ENCODE measurements at regions not wholly inside any gene's neighbourhood (a gene's known extent, or its start where the extent isn't known, plus 50 kb on each side); places are given as distances from the start of the nearest gene placed in this dataset.

DNA sequence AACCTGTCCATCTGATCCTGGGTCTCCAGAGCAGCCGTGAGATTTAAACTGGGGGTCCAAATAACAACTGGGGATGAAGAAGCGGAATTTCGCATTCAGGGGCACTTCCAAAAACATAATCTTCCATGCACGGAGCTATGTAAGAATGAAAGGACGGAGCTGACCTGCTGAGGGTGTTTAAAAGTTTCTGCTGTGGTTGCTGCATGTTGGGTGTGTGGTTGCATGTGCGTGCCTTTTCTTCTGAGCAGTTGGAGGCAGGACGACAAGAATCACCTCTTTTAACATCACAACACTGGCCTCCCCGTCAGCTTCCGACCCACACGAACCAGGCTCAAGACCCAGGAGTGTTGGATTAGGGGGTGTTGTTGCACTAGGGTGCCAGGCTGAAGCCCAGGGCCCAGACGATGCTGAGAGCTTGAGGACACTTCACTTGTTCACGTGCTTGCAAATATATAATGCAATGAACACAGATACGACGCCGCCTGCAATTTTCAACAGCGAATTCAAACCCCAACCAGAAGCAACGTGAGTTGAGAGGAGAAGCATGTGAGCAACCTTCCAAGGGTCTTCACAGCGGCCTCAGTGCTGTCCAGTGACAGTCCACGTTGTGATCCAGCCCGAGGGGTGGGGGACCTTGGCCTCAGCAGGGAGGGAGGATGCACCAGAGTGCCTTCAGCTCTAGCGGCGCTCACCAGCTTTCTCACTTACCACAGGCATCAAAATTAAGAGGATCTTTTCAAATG is 76.0 kb upstream of the SALL3 start (continued):
- TF ChIP-seq, protein P1, sequence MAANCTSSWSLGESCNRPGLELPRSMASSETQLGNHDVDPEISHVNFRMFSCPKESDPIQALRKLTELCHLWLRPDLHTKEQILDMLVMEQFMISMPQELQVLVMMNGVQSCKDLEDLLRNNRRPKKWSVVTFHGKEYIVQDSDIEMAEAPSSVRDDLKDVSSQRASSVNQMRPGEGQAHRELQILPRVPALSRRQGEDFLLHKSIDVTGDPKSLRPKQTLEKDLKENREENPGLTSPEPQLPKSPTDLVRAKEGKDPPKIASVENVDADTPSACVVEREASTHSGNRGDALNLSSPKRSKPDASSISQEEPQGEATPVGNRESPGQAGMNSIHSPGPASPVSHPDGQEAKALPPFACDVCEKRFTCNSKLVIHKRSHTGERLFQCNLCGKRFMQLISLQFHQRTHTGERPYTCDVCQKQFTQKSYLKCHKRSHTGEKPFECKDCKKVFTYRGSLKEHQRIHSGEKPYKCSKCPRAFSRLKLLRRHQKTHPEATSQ (CRISPR knock-in tag; IDR thresholded peaks at IDR 0.05; ENCODE audit: borderline replicate concordance) = no peak
- TF ChIP-seq SMARCC2 (IDR thresholded peaks at IDR 0.05) (no peak), ZBTB8A (CRISPR knock-in tag; IDR thresholded peaks at IDR 0.05; ENCODE audit: borderline replicate concordance, low read depth) (no peak), PHF21A (CRISPR knock-in tag; IDR thresholded peaks at IDR 0.05) (no peak)
- TF ChIP-seq, protein P2, sequence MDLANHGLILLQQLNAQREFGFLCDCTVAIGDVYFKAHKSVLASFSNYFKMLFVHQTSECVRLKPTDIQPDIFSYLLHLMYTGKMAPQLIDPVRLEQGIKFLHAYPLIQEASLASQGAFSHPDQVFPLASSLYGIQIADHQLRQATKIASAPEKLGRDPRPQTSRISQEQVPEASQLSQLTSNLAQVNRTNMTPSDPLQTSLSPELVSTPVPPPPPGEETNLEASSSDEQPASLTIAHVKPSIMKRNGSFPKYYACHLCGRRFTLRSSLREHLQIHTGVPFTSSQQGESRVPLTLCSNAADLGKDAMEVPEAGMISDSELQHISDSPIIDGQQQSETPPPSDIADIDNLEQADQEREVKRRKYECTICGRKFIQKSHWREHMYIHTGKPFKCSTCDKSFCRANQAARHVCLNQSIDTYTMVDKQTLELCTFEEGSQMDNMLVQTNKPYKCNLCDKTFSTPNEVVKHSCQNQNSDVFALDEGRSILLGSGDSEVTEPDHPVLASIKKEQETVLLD (CRISPR knock-in tag; IDR thresholded peaks at IDR 0.05; ENCODE audit: low read depth) = no peak

DNA sequence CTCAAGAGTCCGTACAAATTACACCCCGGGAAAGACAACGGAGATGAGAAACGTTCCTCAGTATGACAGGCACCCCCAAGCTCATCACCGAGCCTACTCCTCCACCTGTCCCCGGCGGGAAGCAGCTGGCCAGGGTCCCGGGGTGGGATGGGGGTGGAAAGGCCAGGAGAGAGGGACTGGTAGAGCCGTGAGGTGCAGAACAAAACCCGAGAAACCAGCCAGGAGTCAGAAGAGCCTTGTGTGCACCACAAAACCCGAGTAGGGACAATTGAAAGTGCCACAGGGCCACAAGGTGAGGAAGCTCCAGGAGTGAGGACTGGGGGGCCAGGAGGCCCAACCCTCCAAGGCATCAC is 75.5 kb upstream of the SALL3 start:
- in situ Hi-C loops (cut with HindIII; ENCODE audit: extremely low pct_ligation_motif_present, low pct_unique_long_range_greater_than_20kb) = no loop called here
- Histone ChIP-seq H3K4me1 (ENCODE audit: insufficient read depth, low read length) (no peaks in the 10 kb centered on the region), H3K27ac (ENCODE audit: extremely low read length, insufficient read depth, low read length) (no peak overlapping the region), H3K79me2 (ENCODE audit: insufficient read depth, low read length) (no peaks in the 10 kb centered on the region), H4K20me1 (ENCODE audit: insufficient read depth, low read length) (no peaks in the 10 kb centered on the region), H3K4me2 (ENCODE audit: low read depth, low read length) (no peak overlapping the region), H3K9me3 (ENCODE audit: low read length) (no peaks in the 10 kb centered on the region), H3K27me3 (ENCODE audit: control insufficient read depth in 1 of 2, insufficient read depth in 2 of 2, low read length in 2 of 2) (peaks cover 3 to 37% of the 10 kb centered on the region in 2 experiments; a peak in 4 of 5 replicates), H3K36me3 (replicated peaks in 1 of 2; ENCODE audit: control insufficient read depth in 1 of 2, insufficient read depth in 2 of 2, low read length in 2 of 2) (no peaks in the 10 kb centered on the region), H2AFZ (ENCODE audit: low read length) (no peak overlapping the region), H3K9ac (ENCODE audit: insufficient read depth, low read depth, low read length) (no peak overlapping the region), H3K4me3 (replicated peaks in 1 of 3; ENCODE audit: insufficient read depth in 1 of 3, low read depth in 2 of 3, low read length in 3 of 3) (no peak overlapping the region)
- no peak for DNase-seq (ENCODE audit: low spot score)
- BruUV-seq (replicated peaks) = no TSS peak
- CTCF ChIA-PET (ENCODE audit: low intra/inter-chr PET ratio, low total read pairs) = no interaction called here
- POLR2A ChIA-PET = no interaction called here
- no peak for FAIRE-seq
- no peak for ATAC-seq
- intact Hi-C loops (cut with micrococcal nuclease; ENCODE audit: unreplicated experiment) = no loop called here
- WGBS (ENCODE audit: low lambda C conversion rate) = 2% methylated on average over 8 of the region's 11 CpGs
- no peak for TF ChIP-seq ZSCAN12 (CRISPR knock-in tag; IDR thresholded peaks at IDR 0.05)
- no peak for TF ChIP-seq ZNF3 (CRISPR knock-in tag; IDR thresholded peaks at IDR 0.05)
- TF ChIP-seq NCOA2 (CRISPR knock-in tag; IDR thresholded peaks at IDR 0.05) = no peak
- TF ChIP-seq RFX5 (IDR thresholded peaks at IDR 0.05; ENCODE audit: low read depth, low read length) = no peak
- no peak for TF ChIP-seq REXO4 (CRISPR knock-in tag; IDR thresholded peaks at IDR 0.05; ENCODE audit: borderline replicate concordance)
- no peak for TF ChIP-seq ZNF552 (CRISPR knock-in tag; IDR thresholded peaks at IDR 0.05; ENCODE audit: borderline replicate concordance)
- TF ChIP-seq, protein P3, sequence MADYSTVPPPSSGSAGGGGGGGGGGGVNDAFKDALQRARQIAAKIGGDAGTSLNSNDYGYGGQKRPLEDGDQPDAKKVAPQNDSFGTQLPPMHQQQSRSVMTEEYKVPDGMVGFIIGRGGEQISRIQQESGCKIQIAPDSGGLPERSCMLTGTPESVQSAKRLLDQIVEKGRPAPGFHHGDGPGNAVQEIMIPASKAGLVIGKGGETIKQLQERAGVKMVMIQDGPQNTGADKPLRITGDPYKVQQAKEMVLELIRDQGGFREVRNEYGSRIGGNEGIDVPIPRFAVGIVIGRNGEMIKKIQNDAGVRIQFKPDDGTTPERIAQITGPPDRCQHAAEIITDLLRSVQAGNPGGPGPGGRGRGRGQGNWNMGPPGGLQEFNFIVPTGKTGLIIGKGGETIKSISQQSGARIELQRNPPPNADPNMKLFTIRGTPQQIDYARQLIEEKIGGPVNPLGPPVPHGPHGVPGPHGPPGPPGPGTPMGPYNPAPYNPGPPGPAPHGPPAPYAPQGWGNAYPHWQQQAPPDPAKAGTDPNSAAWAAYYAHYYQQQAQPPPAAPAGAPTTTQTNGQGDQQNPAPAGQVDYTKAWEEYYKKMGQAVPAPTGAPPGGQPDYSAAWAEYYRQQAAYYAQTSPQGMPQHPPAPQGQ (CRISPR knock-in tag; IDR thresholded peaks at IDR 0.05; ENCODE audit: borderline replicate concordance) = no peak
- no peak for TF ChIP-seq NR2F1 (CRISPR knock-in tag; IDR thresholded peaks at IDR 0.05)
- no peak for TF ChIP-seq SMYD3 (CRISPR knock-in tag; IDR thresholded peaks at IDR 0.05)
- no peak for TF ChIP-seq SP4 (CRISPR knock-in tag; IDR thresholded peaks at IDR 0.05)
- no peak for TF ChIP-seq HOXA5 (CRISPR knock-in tag; IDR thresholded peaks at IDR 0.05)
- TF ChIP-seq ZBTB42 (CRISPR knock-in tag; IDR thresholded peaks at IDR 0.05) = no peak
- TF ChIP-seq, protein P4, sequence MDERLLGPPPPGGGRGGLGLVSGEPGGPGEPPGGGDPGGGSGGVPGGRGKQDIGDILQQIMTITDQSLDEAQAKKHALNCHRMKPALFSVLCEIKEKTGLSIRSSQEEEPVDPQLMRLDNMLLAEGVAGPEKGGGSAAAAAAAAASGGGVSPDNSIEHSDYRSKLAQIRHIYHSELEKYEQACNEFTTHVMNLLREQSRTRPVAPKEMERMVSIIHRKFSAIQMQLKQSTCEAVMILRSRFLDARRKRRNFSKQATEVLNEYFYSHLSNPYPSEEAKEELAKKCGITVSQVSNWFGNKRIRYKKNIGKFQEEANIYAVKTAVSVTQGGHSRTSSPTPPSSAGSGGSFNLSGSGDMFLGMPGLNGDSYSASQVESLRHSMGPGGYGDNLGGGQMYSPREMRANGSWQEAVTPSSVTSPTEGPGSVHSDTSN (CRISPR knock-in tag; IDR thresholded peaks at IDR 0.05) = no peak

Measured in HepG2 (cell line).